ENCODE measurements at regions not wholly inside any gene's neighbourhood (a gene's known extent, or its start where the extent isn't known, plus 50 kb on each side); places are given as distances from the start of the nearest gene placed in this dataset.

DNA sequence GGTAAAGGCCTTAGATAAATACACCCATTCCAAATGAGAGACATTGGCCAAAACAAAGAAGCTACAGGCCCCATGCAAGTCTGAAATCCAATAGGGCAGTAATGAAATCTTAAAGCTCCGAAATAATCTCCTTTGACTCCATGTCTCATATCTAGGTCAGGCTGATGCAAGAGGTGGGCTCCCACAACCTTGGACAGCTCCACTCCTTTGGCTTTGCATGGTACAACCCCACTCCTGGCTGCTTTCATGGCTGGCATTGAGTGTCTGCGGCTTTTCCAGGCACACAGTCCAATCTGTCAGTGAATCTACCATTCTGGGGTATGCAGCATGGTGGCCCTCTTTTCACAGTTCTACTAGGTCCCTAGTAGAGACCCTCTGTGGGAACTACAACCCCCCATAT lies 762.5 kb downstream of the LIG4 start:
- DNase-seq, result no peak

- peak; percentile 55 for DNase-seq
These were observed 764.4 kb downstream of the LIG4 start for GRCh38 chr13:107450931-107451330.

DNA sequence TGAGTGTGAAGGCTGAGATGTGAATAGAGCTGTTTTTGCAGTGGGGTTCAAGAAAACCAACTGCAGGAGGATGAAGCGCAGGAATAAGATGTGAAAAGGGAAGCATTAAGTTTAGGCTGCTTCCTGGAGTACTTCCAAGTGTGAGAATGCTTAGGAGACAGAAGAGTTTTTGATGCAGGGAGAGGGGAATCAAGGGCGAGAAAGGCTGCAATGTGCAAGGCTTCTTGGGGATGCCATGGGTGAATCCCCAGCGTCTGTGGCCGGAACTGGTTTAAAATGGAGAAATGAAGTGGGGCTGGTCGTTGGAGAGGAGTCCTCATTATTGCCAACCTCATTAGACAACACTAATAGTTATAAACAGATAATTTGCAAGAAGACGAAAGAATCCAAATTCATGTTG lies 764.9 kb downstream of the LIG4 start:
- DNase-seq, result no peak

- no peak for DNase-seq
These were observed 767.7 kb downstream of the LIG4 start for GRCh38 chr13:107447591-107447990.

DNA sequence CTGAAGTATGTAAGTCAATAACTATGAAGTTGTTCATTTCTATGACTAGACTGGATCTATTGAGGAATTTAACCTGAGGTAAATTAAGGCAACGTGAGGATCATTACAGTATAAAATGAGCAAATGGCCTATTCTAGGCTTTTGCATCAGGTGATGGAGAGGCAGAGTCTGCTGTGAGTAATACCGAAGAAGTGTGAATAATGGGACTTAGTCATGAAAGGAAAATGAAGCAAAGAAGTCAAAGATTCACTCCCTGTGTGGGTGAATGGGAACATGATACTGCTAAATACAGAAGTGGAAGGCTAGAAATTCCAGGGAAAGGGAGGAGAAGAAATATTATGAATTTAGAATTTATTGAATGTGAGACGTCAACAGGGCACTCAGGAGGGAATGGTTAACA lies 774.1 kb downstream of the LIG4 start:
- no peak for DNase-seq

DNA sequence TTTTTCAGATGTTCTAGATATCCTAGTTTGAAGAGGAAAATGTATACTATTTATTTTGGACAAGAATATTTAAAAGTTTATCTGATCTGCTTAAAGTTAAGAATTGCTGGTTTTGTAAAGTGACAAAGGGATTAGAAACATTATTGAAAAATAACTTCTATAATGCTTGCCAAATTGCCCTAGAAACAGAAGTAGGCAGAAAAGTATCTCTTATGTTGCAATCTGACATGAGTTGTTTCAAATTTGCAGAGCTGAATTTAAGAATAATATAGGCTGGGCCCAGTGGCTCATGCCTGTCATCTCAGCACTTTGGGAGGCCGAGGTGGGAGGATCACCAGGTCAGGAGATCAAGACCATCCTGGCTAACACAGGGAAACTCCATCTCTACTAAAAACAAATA lies 777.1 kb downstream of the LIG4 start:
- DNase-seq, result no peak

DNA sequence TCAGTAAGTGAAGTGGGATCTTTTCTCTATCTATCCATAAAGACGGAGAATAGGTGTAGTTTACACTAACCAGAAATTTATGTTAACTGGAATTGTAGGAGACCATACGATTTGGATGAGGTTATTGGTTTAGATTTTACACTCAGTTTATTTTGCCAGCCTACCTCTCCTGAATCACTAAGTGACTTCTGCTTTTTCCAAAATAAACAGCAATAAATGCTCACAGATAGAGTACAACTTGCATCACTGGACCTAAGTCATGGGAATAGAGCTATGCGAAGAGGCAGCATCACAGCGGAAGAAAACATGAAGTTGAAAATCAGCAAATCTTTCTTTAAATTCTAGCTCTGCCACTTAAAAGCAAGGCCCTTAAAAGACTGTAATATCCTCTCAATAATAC lies 781.0 kb downstream of the LIG4 start:
- DNase-seq, result no peak

GRCh38 chr13:107427536-107427935 lies 787.8 kb downstream of the LIG4 start:
- no peak for DNase-seq

DNA sequence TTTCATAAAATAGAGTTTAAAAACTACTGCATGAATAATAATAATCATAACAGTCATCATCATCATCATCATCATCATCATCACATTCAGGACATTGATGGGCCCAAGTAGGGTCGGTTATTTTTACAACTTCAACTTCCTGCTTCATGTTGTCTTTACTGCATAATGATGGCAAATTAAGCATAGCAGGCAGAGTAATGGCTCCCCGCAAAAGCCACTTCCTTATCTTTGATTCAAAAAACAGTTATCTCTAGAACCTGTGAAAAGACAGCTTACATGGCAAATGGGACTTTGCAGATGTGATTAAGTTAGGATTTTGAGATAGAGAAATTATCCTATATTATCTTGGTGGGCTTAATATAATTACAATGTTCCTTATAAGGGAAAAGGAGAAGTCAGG lies 792.9 kb downstream of the LIG4 start:
- no peak for DNase-seq

DNA sequence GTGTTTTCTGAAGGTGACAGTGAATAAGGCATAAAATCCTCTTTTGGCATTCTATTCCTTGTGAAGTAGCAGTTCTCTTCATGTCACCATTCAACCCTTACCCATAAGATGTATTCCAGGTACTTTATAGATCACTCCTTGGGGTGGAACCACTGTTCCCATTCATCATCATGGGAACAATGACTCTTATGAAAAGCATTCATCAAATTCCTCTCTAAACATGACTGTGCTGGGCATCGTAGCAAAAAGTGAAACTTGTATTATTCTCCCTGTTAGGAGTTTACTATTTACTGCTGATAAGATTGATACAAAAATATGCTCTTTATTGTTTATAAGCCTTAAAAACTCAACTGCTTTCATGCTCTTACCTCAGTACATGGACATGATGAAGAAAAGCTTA lies 793.4 kb downstream of the LIG4 start:
- no peak for DNase-seq

GRCh38 chr13:107421028-107421427 lies 794.3 kb downstream of the LIG4 start:
- DNase-seq, result no peak

GRCh38 chr13:107413005-107413404 lies 802.3 kb downstream of the LIG4 start:
- DNase-seq, result no peak

DNA sequence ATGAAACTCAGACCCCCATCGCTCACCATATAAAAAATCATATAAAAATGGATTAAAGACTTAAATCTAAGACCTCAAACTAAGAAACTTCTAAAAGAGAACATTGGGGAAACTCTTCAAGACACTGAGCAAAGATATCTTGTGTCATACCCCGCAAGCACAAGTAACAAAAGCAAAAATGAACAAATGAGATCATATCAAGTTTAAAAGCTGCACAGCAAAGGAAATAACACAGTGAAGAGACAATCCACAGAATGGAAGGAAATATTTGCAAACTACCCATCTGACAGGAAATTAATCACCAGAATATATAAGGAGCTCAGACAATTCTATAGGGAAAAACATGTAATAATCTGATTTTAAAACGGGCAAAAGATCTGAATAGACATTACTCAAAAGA lies 808.3 kb downstream of the LIG4 start:
- DNase-seq, result no peak

- DNase-seq, result no peak
These were observed 819.2 kb downstream of the LIG4 start for GRCh38 chr13:107395927-107396662.

DNA sequence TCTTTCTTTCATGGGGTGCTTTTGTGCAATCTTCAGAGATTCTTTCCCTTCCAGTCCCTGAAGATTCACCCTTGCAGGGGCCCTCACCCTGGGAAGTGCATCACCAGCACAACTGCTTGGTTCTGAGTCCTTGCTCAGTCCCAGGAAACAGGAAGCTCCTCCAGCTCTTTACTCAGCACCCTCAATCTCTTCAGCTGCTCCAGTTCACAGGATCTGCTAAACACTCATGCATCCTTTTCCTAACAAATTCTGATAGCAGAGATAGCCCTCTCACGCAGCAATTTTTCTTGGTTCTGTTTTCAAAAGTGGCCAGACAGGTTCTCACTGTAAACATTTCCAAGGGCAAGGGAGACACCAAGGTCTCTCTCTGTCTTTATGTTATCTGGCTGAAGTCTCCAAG lies 823.1 kb downstream of the LIG4 start:
- no peak for DNase-seq

DNA sequence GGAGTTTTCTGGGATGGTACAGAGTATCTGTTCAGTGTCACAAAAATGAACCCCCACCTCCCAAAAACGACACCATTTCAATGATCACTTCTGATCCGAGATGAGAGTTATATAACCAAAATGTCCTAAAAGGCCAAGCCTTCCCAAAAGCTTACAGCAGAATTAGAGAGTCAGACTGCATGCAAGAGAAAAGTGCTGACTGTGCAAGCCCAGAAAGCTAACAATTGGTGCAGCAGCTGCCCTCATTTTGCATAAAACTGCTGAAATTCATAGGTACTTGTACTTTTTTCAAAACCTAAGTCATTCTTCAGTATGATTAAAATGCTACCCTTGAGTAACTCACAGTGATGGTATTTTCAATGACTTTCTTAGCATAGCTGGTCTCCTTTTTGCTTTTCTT lies 819.6 kb upstream of the ARGLU1 start:
- DNase-seq, result no peak

- no peak for DNase-seq
These were observed 811.6 kb upstream of the ARGLU1 start for GRCh38 chr13:107379407-107380155.

- no peak for DNase-seq
These were observed 808.6 kb upstream of the ARGLU1 start for GRCh38 chr13:107376341-107377125.

- DNase-seq, result no peak
These were observed 807.9 kb upstream of the ARGLU1 start for GRCh38 chr13:107375701-107376340.

GRCh38 chr13:107374038-107374437 lies 806.1 kb upstream of the ARGLU1 start:
- DNase-seq, result no peak

DNA sequence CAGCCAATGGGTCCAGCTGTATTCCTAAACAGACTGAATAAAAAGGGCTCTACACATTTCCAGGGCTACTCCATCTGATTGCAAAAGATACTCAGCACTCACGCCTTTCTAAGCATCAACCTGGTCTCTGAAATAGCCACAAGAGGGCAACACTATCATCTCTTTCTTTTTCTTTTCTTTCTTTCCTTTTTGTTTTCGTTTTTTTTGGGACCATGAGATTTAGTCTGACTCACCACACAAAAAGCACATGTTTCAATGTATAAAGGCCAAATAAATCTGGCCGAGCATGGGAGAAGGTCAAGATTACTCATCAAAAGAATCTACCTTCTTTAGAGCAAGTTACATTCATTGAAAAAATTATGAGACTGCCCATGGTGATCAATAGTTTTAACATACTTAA lies 805.6 kb upstream of the ARGLU1 start:
- DNase-seq, result no peak

DNA sequence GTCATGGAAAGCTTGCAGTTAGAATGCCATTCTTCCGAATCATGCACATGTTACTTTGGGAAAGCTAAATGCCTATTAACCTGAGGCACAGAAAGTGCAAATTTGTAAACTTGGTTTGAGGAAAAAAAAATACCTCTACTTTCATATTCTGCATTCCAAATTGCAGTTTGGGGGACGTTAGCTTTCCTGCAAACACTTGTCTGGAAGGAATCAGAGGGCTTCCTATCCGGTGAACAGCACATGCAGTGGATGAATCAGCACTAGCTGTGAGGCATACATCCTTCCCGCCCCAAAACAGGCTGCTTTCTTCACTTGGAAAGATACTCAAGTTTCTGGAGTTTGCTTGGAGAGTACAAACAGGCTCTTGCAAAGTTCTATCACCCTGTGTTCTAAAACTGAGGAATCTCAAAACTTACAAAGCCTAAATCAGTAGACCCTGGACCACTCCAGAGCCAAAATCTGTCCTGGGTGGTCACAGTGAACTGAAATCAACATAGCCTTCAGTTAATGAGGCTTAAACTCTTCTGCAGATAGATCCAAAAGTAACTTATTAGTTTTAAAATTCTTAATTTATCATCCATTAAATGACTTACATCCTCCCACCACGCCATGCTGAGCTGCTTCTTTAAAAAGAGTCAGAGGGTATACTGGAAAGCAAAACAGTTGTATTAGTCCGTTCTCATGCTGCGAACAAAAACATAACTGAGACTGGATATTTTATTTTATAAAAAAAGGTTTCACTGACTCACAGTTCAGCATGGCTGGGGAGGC lies 802.3 kb upstream of the ARGLU1 start:
- DNase-seq, result no peak

- no peak for DNase-seq
These were observed 799.3 kb upstream of the ARGLU1 start for GRCh38 chr13:107367258-107367657.
